Ovary (tissue), 7 donors: ENCODE measurements at regions not wholly inside any gene's neighbourhood (a gene's known extent, or its start where the extent isn't known, plus 50 kb on each side); places are given as distances from the start of the nearest gene placed in this dataset.

Source experiments
- DNase-seq, 5 donors: peaks; one replicate each; pipeline ENCODE4 v3.0.0-alpha.2; 2019 to 2020
- H3K27ac ChIP-seq, 2 donors: fragments of 200-600 bp; one replicate each; pipeline versions ENCODE4 v1.5.1 to v1.8.0; 2019 to 2022
- H3K27me3 ChIP-seq: fragments of 200-600 bp; one replicate; pipeline ENCODE4 v1.8.0; 2022
- H3K36me3 ChIP-seq: fragments of 200-600 bp; sonication (generic); one replicate; pipeline ENCODE4 v1.5.1; 2019
- H3K4me1 ChIP-seq: one replicate; pipeline ENCODE4 v1.8.1; 2013; ENCODE audit warnings: mild to moderate bottlenecking, moderate library complexity; ENCODE audit not compliant: insufficient read depth
- H3K4me3 ChIP-seq: fragments of 200-600 bp; sonication (generic); one replicate; pipeline ENCODE4 v1.5.1; 2017
- H3K9me3 ChIP-seq, 2 donors: fragments of 200-600 bp in 1 of 2; sonication (generic) in 1 of 2; one replicate each; pipeline versions ENCODE4 v1.5.1 to v1.8.1; 2013 to 2019; ENCODE audit warnings: mild to moderate bottlenecking in 1 of 2, moderate library complexity in 1 of 2
- EP300 ChIP-seq: sonication (generic); formaldehyde crosslinking; IDR thresholded peaks from one replicate; pipeline ENCODE4 v1.6.1; 2017; ENCODE audit warnings: antibody characterized with exemption
- POLR2A ChIP-seq: fragments of 450-650 bp; IDR thresholded peaks from one replicate; pipeline ENCODE4 v1.6.1; 2017; ENCODE audit warnings: antibody characterized with exemption, mild to moderate bottlenecking, moderate library complexity
- WGBS, 3 donors: extraction: QIAGEN DNeasy Blood & Tissue Kit in 1 of 3; methylation state at CpG; one replicate each; pipeline versions ENCODE4 v1.1.5 to v1.1.7; 2013 to 2017; 5-methylcytosine and 5-hydroxymethylcytosine counted together
- intact Hi-C, 4 donors: fragments of 100-400 bp; cut with DNase I; formaldehyde crosslinking; loops; one replicate each; pipeline versions ENCODE4 v1.11.0 to v1.15.1; 2022 to 2023
- TF ChIP-seq, protein P1 (sequence below), 3 donors: fragments of 450-650 bp in 2 of 3; fragments of 200-600 bp in 1 of 3; IDR thresholded peaks; one replicate each; pipeline versions ENCODE4 v1.5.1 to v1.8.0; 2016 to 2022; ENCODE audit warnings: antibody characterized with exemption in 3 of 3, mild to moderate bottlenecking in 1 of 3
- donor health status: DM: no; HTN: no; CAD: no; lungs with moderate emphysema.
- donor health status: DM: no; HTN: no; CAD: no.
- donor health status: Bipolar disorder and iron deficiency.
- donor health status: DM: no; HTN: no; CAD: no.
- donor health status: DM: yes; HTN: yes; CAD: no.

DNA sequence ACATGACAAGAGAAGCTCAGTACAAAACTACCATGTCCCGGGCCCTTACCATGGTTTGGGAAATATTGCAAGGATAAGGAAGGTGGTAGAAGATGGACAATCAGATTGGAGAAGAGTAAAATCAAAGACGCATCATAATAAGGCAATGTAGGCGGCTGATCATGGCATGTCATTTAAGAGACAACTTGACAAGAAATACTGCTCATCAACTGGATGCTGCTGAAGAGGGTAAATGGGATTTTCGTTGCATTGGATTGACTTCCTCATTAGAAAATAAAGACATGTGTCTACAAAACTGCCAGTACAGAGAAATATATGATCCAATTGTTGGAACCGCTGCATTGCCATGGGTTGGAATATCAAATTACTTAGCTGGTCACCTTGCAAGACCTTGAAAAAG lies 238.3 kb upstream of the NCKAP5 start:
- Histone ChIP-seq H3K27ac (no peak overlapping the region), H3K4me1 (no peaks in the 10 kb centered on the region), H3K9me3 (no peaks in the 10 kb centered on the region), H3K4me3 (no peak overlapping the region), H3K27me3 (no peaks in the 10 kb centered on the region), H3K36me3 (no peaks in the 10 kb centered on the region)
- 88 to 94% (median 88%) methylated on average over 5 of the region's 5 CpGs for WGBS, 3 donors
- TF ChIP-seq POLR2A (no peak), EP300 (no peak)
- TF ChIP-seq, protein P1, sequence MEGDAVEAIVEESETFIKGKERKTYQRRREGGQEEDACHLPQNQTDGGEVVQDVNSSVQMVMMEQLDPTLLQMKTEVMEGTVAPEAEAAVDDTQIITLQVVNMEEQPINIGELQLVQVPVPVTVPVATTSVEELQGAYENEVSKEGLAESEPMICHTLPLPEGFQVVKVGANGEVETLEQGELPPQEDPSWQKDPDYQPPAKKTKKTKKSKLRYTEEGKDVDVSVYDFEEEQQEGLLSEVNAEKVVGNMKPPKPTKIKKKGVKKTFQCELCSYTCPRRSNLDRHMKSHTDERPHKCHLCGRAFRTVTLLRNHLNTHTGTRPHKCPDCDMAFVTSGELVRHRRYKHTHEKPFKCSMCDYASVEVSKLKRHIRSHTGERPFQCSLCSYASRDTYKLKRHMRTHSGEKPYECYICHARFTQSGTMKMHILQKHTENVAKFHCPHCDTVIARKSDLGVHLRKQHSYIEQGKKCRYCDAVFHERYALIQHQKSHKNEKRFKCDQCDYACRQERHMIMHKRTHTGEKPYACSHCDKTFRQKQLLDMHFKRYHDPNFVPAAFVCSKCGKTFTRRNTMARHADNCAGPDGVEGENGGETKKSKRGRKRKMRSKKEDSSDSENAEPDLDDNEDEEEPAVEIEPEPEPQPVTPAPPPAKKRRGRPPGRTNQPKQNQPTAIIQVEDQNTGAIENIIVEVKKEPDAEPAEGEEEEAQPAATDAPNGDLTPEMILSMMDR (IDR thresholded peaks at IDR 0.05) = no peak
- intact Hi-C loops = no loop called here
- no peak for DNase-seq

DNA sequence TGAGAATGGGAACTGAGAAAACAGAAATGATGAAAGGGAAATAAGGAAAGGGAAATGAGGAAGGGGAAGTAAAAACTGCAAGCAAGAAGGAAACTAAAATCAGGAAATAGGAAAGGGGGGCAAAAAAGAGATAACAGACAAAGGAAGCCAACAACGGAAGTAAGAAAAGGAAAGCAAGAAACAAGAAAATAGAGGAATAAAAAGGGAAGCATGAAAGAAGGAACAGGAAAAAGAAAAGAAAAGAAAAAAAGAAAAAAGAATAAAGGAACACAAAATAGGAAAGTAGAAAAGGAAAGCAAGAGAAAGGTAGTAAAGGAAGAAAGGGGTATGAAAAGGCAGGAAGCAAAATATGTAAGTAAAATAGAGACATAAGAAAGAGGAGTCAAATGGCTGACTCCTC lies 241.2 kb upstream of the NCKAP5 start:
- H3K36me3 ChIP-seq = no peaks in the 10 kb centered on the region
- WGBS, 3 donors = 85 to 96% (median 86%) methylated on average over 1 of the region's 1 CpG
- DNase-seq = no peak
- no peak overlapping the region for H3K27ac ChIP-seq
- no peak overlapping the region for H3K4me3 ChIP-seq
- no peak for TF ChIP-seq EP300
- TF ChIP-seq, protein P1 (IDR thresholded peaks at IDR 0.05) = no peak
- TF ChIP-seq POLR2A = no peak
- no peaks in the 10 kb centered on the region for H3K4me1 ChIP-seq
- H3K9me3 ChIP-seq = no peaks in the 10 kb centered on the region
- intact Hi-C loops = no loop called here
- H3K27me3 ChIP-seq = no peaks in the 10 kb centered on the region

DNA sequence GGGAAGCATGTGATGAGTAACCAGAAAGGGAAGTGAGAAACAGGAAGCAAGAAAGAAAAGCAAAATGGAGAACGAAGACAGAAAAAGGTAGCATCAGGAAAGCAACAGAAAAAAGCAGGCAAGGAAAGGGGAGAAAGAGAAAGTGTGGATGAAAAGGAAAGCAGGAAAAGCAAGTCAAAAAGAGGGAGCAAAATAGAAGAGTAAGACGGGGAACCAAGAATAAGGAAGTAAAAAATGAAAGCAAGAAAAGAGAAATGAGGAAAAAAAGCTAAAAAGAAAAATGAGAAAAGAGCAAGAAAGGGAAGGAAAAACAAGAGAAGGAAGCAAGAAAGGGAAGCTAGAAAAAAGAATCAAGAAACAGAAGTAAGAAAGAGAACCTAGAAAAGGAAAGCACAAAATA lies 242.3 kb upstream of the NCKAP5 start:
- H3K9me3 ChIP-seq = no peaks in the 10 kb centered on the region
- intact Hi-C loops = no loop called here
- no peaks in the 10 kb centered on the region for H3K36me3 ChIP-seq
- TF ChIP-seq, protein P1 (IDR thresholded peaks at IDR 0.05) = no peak
- TF ChIP-seq POLR2A = no peak
- TF ChIP-seq EP300 = no peak
- DNase-seq = no peak
- H3K27me3 ChIP-seq = no peaks in the 10 kb centered on the region
- 87 to 93% (median 91%) methylated on average over 2 of the region's 2 CpGs for WGBS, 3 donors
- no peak overlapping the region for H3K27ac ChIP-seq
- H3K4me3 ChIP-seq = no peak overlapping the region
- no peaks in the 10 kb centered on the region for H3K4me1 ChIP-seq

DNA sequence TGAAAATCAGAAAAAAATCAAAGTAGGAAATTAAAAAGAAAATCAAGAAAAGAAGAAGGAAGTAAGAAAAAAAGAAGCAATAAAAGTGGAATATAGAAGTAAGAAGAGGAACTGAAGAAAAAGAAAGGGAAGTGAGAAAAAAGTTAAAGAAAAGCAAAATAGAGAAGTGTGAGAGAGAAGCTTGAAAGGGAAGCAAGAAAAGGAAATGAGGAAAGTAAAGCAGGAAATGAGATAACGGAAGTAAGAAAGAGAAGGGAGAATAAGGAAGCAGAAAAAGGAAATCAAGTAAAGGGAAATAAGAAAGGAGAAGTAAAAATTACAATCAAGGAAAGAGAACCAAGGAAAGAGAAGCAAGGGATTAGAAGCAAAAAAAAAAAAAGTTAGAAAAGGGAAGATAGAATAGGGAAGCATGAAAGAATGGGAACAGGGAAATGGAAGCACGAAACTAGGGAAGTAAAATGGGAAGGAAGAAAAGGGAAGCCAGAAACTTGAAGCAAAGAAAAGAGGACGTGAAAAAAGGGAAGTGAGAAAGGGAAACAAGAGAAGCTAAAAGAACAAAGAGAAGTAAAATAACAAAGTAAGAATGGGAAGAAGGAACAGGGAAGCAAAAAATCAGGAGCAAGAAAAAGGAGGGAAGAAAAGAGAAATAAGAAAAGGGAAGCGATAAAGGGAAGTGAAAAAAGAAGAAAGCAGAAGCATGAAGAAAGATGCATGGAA lies 243.3 kb upstream of the NCKAP5 start:
- intact Hi-C loops = no loop called here
- Histone ChIP-seq H3K4me1 (no peaks in the 10 kb centered on the region), H3K9me3 (no peaks in the 10 kb centered on the region), H3K27ac (no peak overlapping the region), H3K4me3 (no peak overlapping the region), H3K27me3 (no peaks in the 10 kb centered on the region), H3K36me3 (no peaks in the 10 kb centered on the region)
- TF ChIP-seq, protein P1 (IDR thresholded peaks at IDR 0.05) = no peak
- TF ChIP-seq POLR2A (no peak), EP300 (no peak)
- WGBS, 3 donors = 83 to 86% (median 85%) methylated on average over 4 of the region's 4 CpGs
- DNase-seq = no peak
